DOHH2 (cell line): ENCODE measurements at regions not wholly inside any gene's neighbourhood (a gene's known extent, or its start where the extent isn't known, plus 50 kb on each side); places are given as distances from the start of the nearest gene placed in this dataset.

Experiments
- EZH2phosphoT487 ChIP-seq: fragments of 200-600 bp; sonication (generic); IDR thresholded peaks from 2 replicates; pipeline ENCODE4 v1.6.1; 2017; ENCODE audit warnings: borderline replicate concordance, mild to moderate bottlenecking, antibody characterized with exemption, low read length, moderate library complexity, mixed read lengths
- TF ChIP-seq, protein P1 (sequence below): fragments of 200-600 bp; sonication (generic); IDR thresholded peaks from one replicate; pipeline ENCODE4 v1.5.1; 2014; ENCODE audit warnings: antibody characterized with exemption, mild to moderate bottlenecking, low read depth, low read length; ENCODE audit not compliant: poor library complexity, severe bottlenecking

DNA sequence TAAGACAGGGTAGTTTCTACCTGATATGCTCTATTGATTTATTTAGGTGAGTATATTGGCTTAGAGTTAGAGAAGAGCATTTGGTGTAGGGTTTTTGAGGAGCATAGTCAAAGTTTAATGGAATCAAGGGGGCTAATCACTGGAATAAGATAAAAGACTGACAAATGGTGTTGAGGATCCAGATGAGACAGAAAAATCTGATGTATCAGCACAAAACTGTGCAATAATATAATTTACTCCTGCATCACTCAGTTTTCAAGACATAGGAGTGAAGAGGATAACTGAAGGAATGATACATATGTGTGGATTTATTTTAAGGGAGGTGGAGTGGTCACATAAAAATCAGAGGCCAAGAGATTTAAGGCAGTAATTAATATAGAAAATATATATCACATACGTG, 339.2 kb downstream of the NYAP2 start:
- TF ChIP-seq, protein P1, sequence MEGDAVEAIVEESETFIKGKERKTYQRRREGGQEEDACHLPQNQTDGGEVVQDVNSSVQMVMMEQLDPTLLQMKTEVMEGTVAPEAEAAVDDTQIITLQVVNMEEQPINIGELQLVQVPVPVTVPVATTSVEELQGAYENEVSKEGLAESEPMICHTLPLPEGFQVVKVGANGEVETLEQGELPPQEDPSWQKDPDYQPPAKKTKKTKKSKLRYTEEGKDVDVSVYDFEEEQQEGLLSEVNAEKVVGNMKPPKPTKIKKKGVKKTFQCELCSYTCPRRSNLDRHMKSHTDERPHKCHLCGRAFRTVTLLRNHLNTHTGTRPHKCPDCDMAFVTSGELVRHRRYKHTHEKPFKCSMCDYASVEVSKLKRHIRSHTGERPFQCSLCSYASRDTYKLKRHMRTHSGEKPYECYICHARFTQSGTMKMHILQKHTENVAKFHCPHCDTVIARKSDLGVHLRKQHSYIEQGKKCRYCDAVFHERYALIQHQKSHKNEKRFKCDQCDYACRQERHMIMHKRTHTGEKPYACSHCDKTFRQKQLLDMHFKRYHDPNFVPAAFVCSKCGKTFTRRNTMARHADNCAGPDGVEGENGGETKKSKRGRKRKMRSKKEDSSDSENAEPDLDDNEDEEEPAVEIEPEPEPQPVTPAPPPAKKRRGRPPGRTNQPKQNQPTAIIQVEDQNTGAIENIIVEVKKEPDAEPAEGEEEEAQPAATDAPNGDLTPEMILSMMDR: no peak
- no peak for TF ChIP-seq EZH2phosphoT487
